ENCODE measurements at regions not wholly inside any gene's neighbourhood (a gene's known extent, or its start where the extent isn't known, plus 50 kb on each side); places are given as distances from the start of the nearest gene placed in this dataset.

- TF ChIP-seq EP300 (IDR thresholded peaks at IDR 0.05; ENCODE audit: borderline replicate concordance) (no peak), REST (IDR thresholded peaks at IDR 0.05; ENCODE audit: low read depth) (no peak), EGR1 (IDR thresholded peaks at IDR 0.05) (no peak), TCF12 (IDR thresholded peaks at IDR 0.05; ENCODE audit: low read depth) (no peak), MAX (IDR thresholded peaks at IDR 0.05) (no peak), ZBTB7A (IDR thresholded peaks at IDR 0.05; ENCODE audit: low read depth) (no peak), FOXM1 (IDR thresholded peaks at IDR 0.05; ENCODE audit: borderline replicate concordance, low read depth) (no peak)
Measured at GRCh38 chr4:33453916-33454315, 2733.7 kb downstream of the PCDH7 start.

GRCh38 chr4:33465565-33465964 is 2745.4 kb downstream of the PCDH7 start:
- TF ChIP-seq TCF12 (IDR thresholded peaks at IDR 0.05; ENCODE audit: low read depth): no peak
- TF ChIP-seq TAF1 (IDR thresholded peaks at IDR 0.05; ENCODE audit: low read depth): no peak
- no peak for TF ChIP-seq REST (IDR thresholded peaks at IDR 0.05; ENCODE audit: low read depth)
- TF ChIP-seq EGR1 (IDR thresholded peaks at IDR 0.05): no peak
- TF ChIP-seq RAD21 (IDR thresholded peaks at IDR 0.05; ENCODE audit: low read depth): no peak
- TF ChIP-seq TEAD4 (IDR thresholded peaks at IDR 0.05): no peak
- TF ChIP-seq NFIC (IDR thresholded peaks at IDR 0.05): no peak
- no peak for TF ChIP-seq EP300 (IDR thresholded peaks at IDR 0.05; ENCODE audit: borderline replicate concordance)
- TF ChIP-seq CEBPB (IDR thresholded peaks at IDR 0.05): no peak
- no peak for TF ChIP-seq ZBTB7A (IDR thresholded peaks at IDR 0.05; ENCODE audit: low read depth)
- TF ChIP-seq MAX (IDR thresholded peaks at IDR 0.05): no peak
- TF ChIP-seq YY1 (IDR thresholded peaks at IDR 0.05; ENCODE audit: low read depth): no peak

- TF ChIP-seq CREB1 (IDR thresholded peaks at IDR 0.05; ENCODE audit: low read depth) (no peak), RAD21 (IDR thresholded peaks at IDR 0.05; ENCODE audit: low read depth) (no peak), YY1 (IDR thresholded peaks at IDR 0.05; ENCODE audit: low read depth) (no peak), MAX (IDR thresholded peaks at IDR 0.05) (no peak), REST (IDR thresholded peaks at IDR 0.05; ENCODE audit: low read depth) (no peak), EGR1 (IDR thresholded peaks at IDR 0.05) (no peak), ZBTB7A (IDR thresholded peaks at IDR 0.05; ENCODE audit: low read depth) (no peak), TCF12 (IDR thresholded peaks at IDR 0.05; ENCODE audit: low read depth) (no peak), TEAD4 (IDR thresholded peaks at IDR 0.05) (no peak), EP300 (IDR thresholded peaks at IDR 0.05; ENCODE audit: borderline replicate concordance) (no peak), TAF1 (IDR thresholded peaks at IDR 0.05; ENCODE audit: low read depth) (no peak), NFIC (IDR thresholded peaks at IDR 0.05) (no peak), FOXM1 (IDR thresholded peaks at IDR 0.05; ENCODE audit: borderline replicate concordance, low read depth) (no peak), USF1 (IDR thresholded peaks at IDR 0.05) (no peak), CEBPB (IDR thresholded peaks at IDR 0.05) (no peak)
Measured at GRCh38 chr4:33467291-33467690, 2747.1 kb downstream of the PCDH7 start.

GRCh38 chr4:33470805-33471204 is 2750.6 kb downstream of the PCDH7 start:
- TF ChIP-seq EGR1 (IDR thresholded peaks at IDR 0.05): no peak
- no peak for TF ChIP-seq YY1 (IDR thresholded peaks at IDR 0.05; ENCODE audit: low read depth)
- TF ChIP-seq FOXM1 (IDR thresholded peaks at IDR 0.05; ENCODE audit: borderline replicate concordance, low read depth): no peak
- no peak for TF ChIP-seq USF1 (IDR thresholded peaks at IDR 0.05)
- TF ChIP-seq MAX (IDR thresholded peaks at IDR 0.05): no peak
- no peak for TF ChIP-seq TCF12 (IDR thresholded peaks at IDR 0.05; ENCODE audit: low read depth)
- TF ChIP-seq TEAD4 (IDR thresholded peaks at IDR 0.05): no peak
- no peak for TF ChIP-seq EP300 (IDR thresholded peaks at IDR 0.05; ENCODE audit: borderline replicate concordance)
- no peak for TF ChIP-seq NFIC (IDR thresholded peaks at IDR 0.05)
- TF ChIP-seq TAF1 (IDR thresholded peaks at IDR 0.05; ENCODE audit: low read depth): no peak
- TF ChIP-seq CEBPB (IDR thresholded peaks at IDR 0.05): no peak
- no peak for TF ChIP-seq ZBTB7A (IDR thresholded peaks at IDR 0.05; ENCODE audit: low read depth)
- TF ChIP-seq REST (IDR thresholded peaks at IDR 0.05; ENCODE audit: low read depth): no peak
- TF ChIP-seq RAD21 (IDR thresholded peaks at IDR 0.05; ENCODE audit: low read depth): no peak
- no peak for TF ChIP-seq CREB1 (IDR thresholded peaks at IDR 0.05; ENCODE audit: low read depth)
